Psoas muscle (tissue), 7 donors: ENCODE measurements at regions not wholly inside any gene's neighbourhood (a gene's known extent, or its start where the extent isn't known, plus 50 kb on each side); places are given as distances from the start of the nearest gene placed in this dataset.
"Not testable (repeated sequence)": the region's sequence is repeated elsewhere in the genome, so short reads cannot be mapped to it uniquely, and the experiment has no call there.

Experiments used
- ATAC-seq, 4 donors: fragments of 200-7000 bp; cut with Tn5 transposase; one replicate each; pipeline ENCODE4 v1.9.1; 2020; ENCODE audit warnings: moderate library complexity in 3 of 4, mild to moderate bottlenecking in 2 of 4
- DNase-seq, 2 donors: peaks; one replicate each; pipeline ENCODE4 v3.0.0-alpha.2; 2020
- H3K27ac ChIP-seq: fragments of 200-600 bp; one replicate; pipeline ENCODE4 v1.8.0; 2022
- H3K27me3 ChIP-seq, 3 donors: fragments of 200-600 bp in 1 of 3; one replicate each; pipeline versions ENCODE4 v1.6.1 to v1.8.0; 2013 to 2022; ENCODE audit warnings: low read length in 2 of 3, mild to moderate bottlenecking in 2 of 3, moderate library complexity in 1 of 3; ENCODE audit not compliant: insufficient read depth in 3 of 3
- H3K36me3 ChIP-seq, 2 donors: fragments of 200-600 bp in 1 of 2; one replicate each; pipeline versions ENCODE4 v1.6.1 to v1.8.0; 2013 to 2022; ENCODE audit warnings: low read depth in 1 of 2, mild to moderate bottlenecking in 1 of 2, moderate library complexity in 1 of 2; ENCODE audit not compliant: insufficient read depth in 1 of 2
- H3K4me1 ChIP-seq: fragments of 200-600 bp; one replicate; pipeline ENCODE4 v1.8.0; 2022
- H3K4me3 ChIP-seq: fragments of 200-600 bp; one replicate; pipeline ENCODE4 v1.8.0; 2022; ENCODE audit warnings: mild to moderate bottlenecking
- H3K9me3 ChIP-seq: fragments of 200-600 bp; one replicate; pipeline ENCODE4 v1.8.0; 2022
- WGBS, 3 donors: extraction: QIAGEN DNeasy Blood & Tissue Kit; methylation state at CpG; one replicate each; pipeline versions ENCODE4 v1.1.6 to v1.1.7; 2013; 5-methylcytosine and 5-hydroxymethylcytosine counted together
- intact Hi-C, 2 donors: fragments of 100-400 bp; cut with DNase I; formaldehyde crosslinking; loops; one replicate each; pipeline versions ENCODE4 v1.11.0 to v1.14.2; 2022
- TF ChIP-seq, protein P1 (sequence below): fragments of 200-600 bp; IDR thresholded peaks from one replicate; pipeline ENCODE4 v1.8.0; 2022; ENCODE audit warnings: antibody characterized with exemption
- donor health status: healthy with polysubstance abuse.
- donor health status: DM: no; HTN: no; CAD: no; lungs with moderate emphysema.
- donor health status: Bipolar disorder and iron deficiency.
- donor health status: healthy.
- donor health status: DM: yes; HTN: yes; CAD: no.
- donor health status: DM: no; HTN: no; CAD: no.
- donor health status: DM: yes; HTN: yes; CAD: no.

DNA sequence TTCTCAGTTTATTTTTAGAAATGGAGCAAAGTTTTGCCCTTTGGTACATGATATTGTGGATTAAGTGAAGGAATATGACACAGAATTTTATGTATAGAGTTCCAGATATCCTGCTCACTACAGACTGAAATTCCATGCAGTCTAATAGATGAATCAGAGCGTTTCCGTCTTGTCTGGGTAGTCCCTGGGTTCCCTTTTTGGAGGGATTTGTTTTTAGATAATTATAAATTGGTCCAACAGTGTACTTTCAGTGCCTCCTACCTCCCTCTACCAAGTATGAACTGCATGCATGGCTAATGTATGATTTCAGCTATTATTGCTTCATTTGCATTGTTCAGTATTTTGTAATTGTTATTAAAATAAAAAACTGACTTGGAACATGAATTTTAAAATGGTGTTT is 74.4 kb downstream of the SEPTIN7 start:
- TF ChIP-seq, protein P1, sequence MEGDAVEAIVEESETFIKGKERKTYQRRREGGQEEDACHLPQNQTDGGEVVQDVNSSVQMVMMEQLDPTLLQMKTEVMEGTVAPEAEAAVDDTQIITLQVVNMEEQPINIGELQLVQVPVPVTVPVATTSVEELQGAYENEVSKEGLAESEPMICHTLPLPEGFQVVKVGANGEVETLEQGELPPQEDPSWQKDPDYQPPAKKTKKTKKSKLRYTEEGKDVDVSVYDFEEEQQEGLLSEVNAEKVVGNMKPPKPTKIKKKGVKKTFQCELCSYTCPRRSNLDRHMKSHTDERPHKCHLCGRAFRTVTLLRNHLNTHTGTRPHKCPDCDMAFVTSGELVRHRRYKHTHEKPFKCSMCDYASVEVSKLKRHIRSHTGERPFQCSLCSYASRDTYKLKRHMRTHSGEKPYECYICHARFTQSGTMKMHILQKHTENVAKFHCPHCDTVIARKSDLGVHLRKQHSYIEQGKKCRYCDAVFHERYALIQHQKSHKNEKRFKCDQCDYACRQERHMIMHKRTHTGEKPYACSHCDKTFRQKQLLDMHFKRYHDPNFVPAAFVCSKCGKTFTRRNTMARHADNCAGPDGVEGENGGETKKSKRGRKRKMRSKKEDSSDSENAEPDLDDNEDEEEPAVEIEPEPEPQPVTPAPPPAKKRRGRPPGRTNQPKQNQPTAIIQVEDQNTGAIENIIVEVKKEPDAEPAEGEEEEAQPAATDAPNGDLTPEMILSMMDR, result no peak
- H3K4me1 ChIP-seq, result peaks cover 33% of the 10 kb centered on the region
- WGBS, 3 donors, result 48 to 65% (median 60%) methylated on average over 2 of the region's 2 CpGs

DNA sequence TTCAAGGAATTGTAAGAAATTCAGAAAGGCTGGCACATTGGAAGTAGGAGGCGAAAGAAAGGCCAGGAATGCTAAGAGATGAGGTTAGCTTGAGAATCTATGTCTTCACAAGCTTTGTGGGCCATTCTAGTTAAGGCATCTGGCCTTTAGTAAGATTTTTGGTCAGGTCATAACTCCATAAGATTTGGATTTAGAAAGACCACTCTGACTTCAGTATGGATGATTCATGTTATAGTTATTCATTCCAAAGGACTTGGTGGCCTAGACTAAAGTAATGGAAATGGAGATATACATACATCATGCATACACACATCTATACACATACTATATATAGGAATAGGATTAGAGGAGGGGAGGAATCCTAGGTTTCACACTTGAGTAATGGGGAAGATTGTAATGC is 77.5 kb downstream of the SEPTIN7 start:
- ATAC-seq, result no peak
- intact Hi-C loops, result no loop called here
- H3K9me3 ChIP-seq, result no peaks in the 10 kb centered on the region
- no peak overlapping the region for H3K4me3 ChIP-seq
- WGBS, 3 donors, result 97 to 100% (median 100%) methylated on average over 1 of the region's 1 CpG
- peaks cover 0 to 26% of the 10 kb centered on the region in 2 donors for H3K36me3 ChIP-seq
- DNase-seq, result no peak
- peaks cover 20% of the 10 kb centered on the region for H3K4me1 ChIP-seq
- no peaks in the 10 kb centered on the region for H3K27me3 ChIP-seq
- TF ChIP-seq, protein P1, result no peak
- H3K27ac ChIP-seq, result no peak overlapping the region

More for the DNA sequence above, 74.4 kb downstream of the SEPTIN7 start:
- H3K27me3 ChIP-seq, result no peaks in the 10 kb centered on the region
- H3K36me3 ChIP-seq, result peaks cover 0 to 21% of the 10 kb centered on the region in 2 donors
- no peaks in the 10 kb centered on the region for H3K9me3 ChIP-seq
- H3K4me3 ChIP-seq, result no peak overlapping the region
- no peak overlapping the region for H3K27ac ChIP-seq
- no peak for ATAC-seq
- DNase-seq, result no peak
- intact Hi-C loops, result no loop called here

DNA sequence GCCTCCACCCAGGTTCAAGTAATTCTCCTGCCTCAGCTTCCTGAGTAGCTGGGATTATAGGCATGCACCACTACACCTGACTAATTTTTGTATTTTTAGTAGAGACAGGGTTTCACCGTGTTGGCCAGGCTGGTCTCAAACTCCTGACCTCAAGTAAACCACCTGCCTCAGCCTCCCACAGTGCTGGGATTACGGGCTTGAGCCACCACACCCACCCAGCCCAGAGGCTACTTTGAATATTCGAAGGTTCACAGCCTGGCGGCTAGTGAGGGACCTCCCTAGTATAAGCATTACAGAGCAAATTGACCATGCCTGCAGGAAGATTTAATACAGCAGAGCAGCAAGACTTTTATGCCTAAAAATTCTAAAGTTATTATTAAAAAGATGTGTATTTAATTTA is 86.6 kb downstream of the SEPTIN7 start:
- H3K9me3 ChIP-seq, H3K4me1 ChIP-seq, H3K27ac ChIP-seq, intact Hi-C loops, H3K4me3 ChIP-seq, DNase-seq, ATAC-seq, H3K27me3 ChIP-seq: not testable (repeated sequence)
- peaks cover 0 to 83% of the 10 kb centered on the region in 2 donors for H3K36me3 ChIP-seq
- 82 to 91% (median 88%) methylated on average over 4 of the region's 4 CpGs for WGBS, 3 donors

DNA sequence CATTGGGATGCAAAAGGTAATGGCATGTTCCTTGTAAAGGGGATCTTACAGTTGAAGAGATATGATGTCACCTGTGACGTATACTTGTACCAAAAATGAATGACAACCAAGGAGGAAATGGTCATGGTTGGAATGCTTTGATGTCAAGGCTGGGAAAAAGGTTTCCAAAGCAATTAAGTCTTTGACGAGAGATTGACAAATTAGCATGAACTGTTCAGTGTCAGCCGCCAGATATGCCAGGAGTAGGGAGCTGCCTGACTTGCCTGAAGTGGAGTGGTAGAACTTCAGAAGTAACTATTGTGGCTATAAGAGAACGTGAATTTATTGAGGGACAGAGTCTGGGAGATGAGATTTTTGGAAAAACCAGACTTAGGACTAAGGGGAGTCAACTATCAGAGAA is 88.1 kb downstream of the SEPTIN7 start:
- intact Hi-C loops, result no loop called here
- TF ChIP-seq, protein P1, result no peak
- no peak for DNase-seq
- Histone ChIP-seq H3K27ac (no peak overlapping the region), H3K27me3 (no peaks in the 10 kb centered on the region), H3K4me1 (no peaks in the 10 kb centered on the region), H3K9me3 (no peaks in the 10 kb centered on the region), H3K4me3 (no peak overlapping the region), H3K36me3 (peaks cover 0 to 67% of the 10 kb centered on the region in 2 donors)
- WGBS, 3 donors, result 94 to 96% (median 96%) methylated on average over 4 of the region's 4 CpGs
- no peak for ATAC-seq

DNA sequence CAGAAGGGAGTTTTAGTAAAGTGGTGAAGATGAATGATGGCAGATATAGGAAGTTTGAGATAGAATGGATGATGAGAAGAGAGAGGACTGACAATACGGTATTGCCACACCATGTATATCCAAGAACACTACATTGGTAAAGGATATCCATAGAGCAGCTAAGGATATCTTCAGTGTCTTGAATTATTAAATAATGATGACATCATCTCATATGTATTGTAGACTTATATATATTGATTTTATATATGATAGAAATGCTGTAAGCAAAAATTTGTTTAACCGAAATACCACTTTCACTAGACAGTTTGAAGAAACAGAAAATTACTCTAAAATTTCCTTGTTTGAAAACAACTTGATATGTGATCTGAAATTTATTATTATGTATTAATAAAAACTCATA is 89.0 kb downstream of the SEPTIN7 start:
- Histone ChIP-seq H3K27me3 (no peaks in the 10 kb centered on the region), H3K4me1 (no peaks in the 10 kb centered on the region), H3K4me3 (no peak overlapping the region), H3K9me3 (no peaks in the 10 kb centered on the region), H3K27ac (no peak overlapping the region), H3K36me3 (peaks cover 0 to 59% of the 10 kb centered on the region in 2 donors)
- ATAC-seq, result no peak
- no peak for DNase-seq
- intact Hi-C loops, result no loop called here
- WGBS, 3 donors, result 99% methylated on average over 2 of the region's 2 CpGs
- TF ChIP-seq, protein P1, result no peak
